ENCODE measurements at regions not wholly inside any gene's neighbourhood (a gene's known extent, or its start where the extent isn't known, plus 50 kb on each side); places are given as distances from the start of the nearest gene placed in this dataset.

DNA sequence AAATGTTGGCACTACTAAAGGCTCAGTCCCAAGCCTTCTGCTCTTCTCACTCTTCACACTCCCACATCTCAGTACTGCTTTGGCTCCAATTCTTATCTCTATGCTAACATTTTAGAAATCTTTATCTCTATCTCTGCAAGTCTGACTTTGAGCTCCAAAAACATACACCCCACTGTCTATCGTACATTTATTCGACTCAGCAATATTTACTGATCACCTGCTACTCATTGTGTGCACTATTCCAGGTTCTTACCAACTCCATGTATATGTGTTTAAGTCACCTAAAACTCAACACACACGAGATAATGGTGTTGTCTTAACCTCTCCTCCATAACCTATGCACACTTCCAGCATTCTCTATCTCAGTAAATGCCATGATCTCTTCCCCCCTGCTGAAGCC, 268.2 kb upstream of the CRIM1 start:
- H3K9me3 ChIP-seq (ENCODE audit: insufficient read depth, low read depth, low read length): no peaks in the 10 kb centered on the region
- H3K4me1 ChIP-seq (ENCODE audit: insufficient read depth, low read length): no peaks in the 10 kb centered on the region
- H3K36me3 ChIP-seq (ENCODE audit: insufficient read depth, low read depth, low read length): no peaks in the 10 kb centered on the region
- H3K4me3 ChIP-seq (ENCODE audit: low read length): no peak overlapping the region
- no peak overlapping the region for H3K9ac ChIP-seq (ENCODE audit: low read depth, low read length)
- H3K27me3 ChIP-seq (ENCODE audit: insufficient read depth, low read length): no peaks in the 10 kb centered on the region
- no peak overlapping the region for H3K27ac ChIP-seq (ENCODE audit: low read length)

GRCh38 chr2:36079793-36080192, 275.8 kb upstream of the CRIM1 start:
- no peak overlapping the region for H3K9ac ChIP-seq (ENCODE audit: low read depth, low read length)
- no peaks in the 10 kb centered on the region for H3K4me1 ChIP-seq (ENCODE audit: insufficient read depth, low read length)
- H3K4me3 ChIP-seq (ENCODE audit: low read length): no peak overlapping the region
- H3K27ac ChIP-seq (ENCODE audit: low read length): no peak overlapping the region
- H3K27me3 ChIP-seq (ENCODE audit: insufficient read depth, low read length): no peaks in the 10 kb centered on the region
- no peaks in the 10 kb centered on the region for H3K9me3 ChIP-seq (ENCODE audit: insufficient read depth, low read depth, low read length)
- no peaks in the 10 kb centered on the region for H3K36me3 ChIP-seq (ENCODE audit: insufficient read depth, low read depth, low read length)

GRCh38 chr2:36074008-36074407, 281.6 kb upstream of the CRIM1 start:
- Histone ChIP-seq H3K36me3 (ENCODE audit: insufficient read depth, low read depth, low read length) (no peaks in the 10 kb centered on the region), H3K4me1 (ENCODE audit: insufficient read depth, low read length) (no peaks in the 10 kb centered on the region), H3K27ac (ENCODE audit: low read length) (no peak overlapping the region), H3K4me3 (ENCODE audit: low read length) (no peak overlapping the region), H3K9ac (ENCODE audit: low read depth, low read length) (no peak overlapping the region), H3K9me3 (ENCODE audit: insufficient read depth, low read depth, low read length) (no peaks in the 10 kb centered on the region), H3K27me3 (ENCODE audit: insufficient read depth, low read length) (no peaks in the 10 kb centered on the region)

- Histone ChIP-seq H3K4me1 (ENCODE audit: insufficient read depth, low read length) (no peaks in the 10 kb centered on the region), H3K4me3 (ENCODE audit: low read length) (no peak overlapping the region), H3K9ac (ENCODE audit: low read depth, low read length) (no peak overlapping the region), H3K9me3 (ENCODE audit: insufficient read depth, low read depth, low read length) (no peaks in the 10 kb centered on the region), H3K27ac (ENCODE audit: low read length) (no peak overlapping the region), H3K36me3 (ENCODE audit: insufficient read depth, low read depth, low read length) (no peaks in the 10 kb centered on the region), H3K27me3 (ENCODE audit: insufficient read depth, low read length) (no peaks in the 10 kb centered on the region)
Observed at GRCh38 chr2:36071698-36072097, 283.9 kb upstream of the CRIM1 start.

GRCh38 chr2:36069074-36069473, 286.5 kb upstream of the CRIM1 start:
- no peaks in the 10 kb centered on the region for H3K36me3 ChIP-seq (ENCODE audit: insufficient read depth, low read depth, low read length)
- H3K9me3 ChIP-seq (ENCODE audit: insufficient read depth, low read depth, low read length): no peaks in the 10 kb centered on the region
- no peaks in the 10 kb centered on the region for H3K27me3 ChIP-seq (ENCODE audit: insufficient read depth, low read length)

GRCh38 chr2:36068086-36068485, 287.5 kb upstream of the CRIM1 start:
- Histone ChIP-seq H3K27ac (ENCODE audit: low read length) (no peak overlapping the region), H3K4me1 (ENCODE audit: insufficient read depth, low read length) (no peaks in the 10 kb centered on the region)

More at GRCh38 chr2:36069074-36069473, 286.5 kb upstream of the CRIM1 start:
- Histone ChIP-seq H3K9ac (ENCODE audit: low read depth, low read length) (no peak overlapping the region), H3K27ac (ENCODE audit: low read length) (no peak overlapping the region), H3K4me1 (ENCODE audit: insufficient read depth, low read length) (no peaks in the 10 kb centered on the region), H3K4me3 (ENCODE audit: low read length) (no peak overlapping the region)

DNA sequence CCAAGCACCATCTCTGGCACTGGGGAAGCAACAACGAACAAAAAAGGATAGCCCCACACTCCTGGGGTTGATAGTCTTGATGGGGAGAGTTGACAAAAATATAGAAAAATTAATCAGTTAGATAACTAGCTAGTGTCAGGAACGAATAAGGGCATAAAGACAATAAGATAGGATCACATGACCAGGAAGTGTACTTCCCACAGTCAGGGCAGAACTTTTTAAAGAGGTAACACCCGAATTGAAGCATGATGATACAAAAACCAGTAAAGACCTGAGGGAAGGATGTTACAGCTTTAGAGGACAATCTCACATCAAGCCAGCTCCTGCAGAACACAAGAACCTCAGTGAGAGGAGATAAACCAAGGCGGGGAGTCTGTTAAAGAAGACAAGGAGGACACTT, 295.4 kb upstream of the CRIM1 start:
- Histone ChIP-seq H3K27ac (ENCODE audit: low read length) (no peak overlapping the region), H3K4me3 (ENCODE audit: low read length) (no peak overlapping the region), H3K36me3 (ENCODE audit: insufficient read depth, low read depth, low read length) (no peaks in the 10 kb centered on the region), H3K9me3 (ENCODE audit: insufficient read depth, low read depth, low read length) (no peaks in the 10 kb centered on the region), H3K27me3 (ENCODE audit: insufficient read depth, low read length) (no peaks in the 10 kb centered on the region), H3K4me1 (ENCODE audit: insufficient read depth, low read length) (peaks cover 10% of the 10 kb centered on the region; the same call in 1 of the 2 replicates), H3K9ac (ENCODE audit: low read depth, low read length) (no peak overlapping the region)

More at GRCh38 chr2:36068086-36068485, 287.5 kb upstream of the CRIM1 start:
- Histone ChIP-seq H3K9ac (ENCODE audit: low read depth, low read length) (no peak overlapping the region), H3K4me3 (ENCODE audit: low read length) (no peak overlapping the region), H3K36me3 (ENCODE audit: insufficient read depth, low read depth, low read length) (no peaks in the 10 kb centered on the region), H3K27me3 (ENCODE audit: insufficient read depth, low read length) (no peaks in the 10 kb centered on the region), H3K9me3 (ENCODE audit: insufficient read depth, low read depth, low read length) (no peaks in the 10 kb centered on the region)

DNA sequence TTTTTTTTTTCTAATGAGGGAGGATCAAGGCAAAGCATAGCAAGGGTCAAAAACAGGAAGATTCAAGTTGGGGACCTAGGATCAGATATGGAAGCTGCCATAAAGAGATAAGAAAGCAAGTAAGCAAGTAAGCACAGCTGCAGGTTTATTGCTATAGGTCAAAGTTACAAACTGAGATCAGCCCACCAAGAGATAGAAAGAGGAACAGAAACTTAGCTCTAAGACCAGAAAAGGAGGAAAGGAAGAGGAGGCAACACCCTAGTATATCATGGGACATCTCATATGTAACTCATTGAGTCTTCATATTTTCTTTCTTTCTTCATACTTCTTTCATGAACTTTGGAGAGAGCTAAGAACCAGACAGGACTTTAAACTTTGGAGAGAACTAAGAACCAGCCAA, 295.9 kb upstream of the CRIM1 start:
- no peaks in the 10 kb centered on the region for H3K27me3 ChIP-seq (ENCODE audit: insufficient read depth, low read length)
- H3K9me3 ChIP-seq (ENCODE audit: insufficient read depth, low read depth, low read length): no peaks in the 10 kb centered on the region
- peaks cover 10% of the 10 kb centered on the region; the same call in 1 of the 2 replicates for H3K4me1 ChIP-seq (ENCODE audit: insufficient read depth, low read length)
- no peaks in the 10 kb centered on the region for H3K36me3 ChIP-seq (ENCODE audit: insufficient read depth, low read depth, low read length)
- no peak overlapping the region for H3K9ac ChIP-seq (ENCODE audit: low read depth, low read length)
- H3K27ac ChIP-seq (ENCODE audit: low read length): no peak overlapping the region
- no peak overlapping the region for H3K4me3 ChIP-seq (ENCODE audit: low read length)

GRCh38 chr2:36058953-36059352, 296.6 kb upstream of the CRIM1 start:
- no peaks in the 10 kb centered on the region for H3K36me3 ChIP-seq (ENCODE audit: insufficient read depth, low read depth, low read length)
- no peak overlapping the region for H3K9ac ChIP-seq (ENCODE audit: low read depth, low read length)
- no peaks in the 10 kb centered on the region for H3K27me3 ChIP-seq (ENCODE audit: insufficient read depth, low read length)
- no peaks in the 10 kb centered on the region for H3K9me3 ChIP-seq (ENCODE audit: insufficient read depth, low read depth, low read length)
- peaks cover 10% of the 10 kb centered on the region; the same call in 1 of the 2 replicates for H3K4me1 ChIP-seq (ENCODE audit: insufficient read depth, low read length)
- no peak overlapping the region for H3K27ac ChIP-seq (ENCODE audit: low read length)
- H3K4me3 ChIP-seq (ENCODE audit: low read length): no peak overlapping the region

DNA sequence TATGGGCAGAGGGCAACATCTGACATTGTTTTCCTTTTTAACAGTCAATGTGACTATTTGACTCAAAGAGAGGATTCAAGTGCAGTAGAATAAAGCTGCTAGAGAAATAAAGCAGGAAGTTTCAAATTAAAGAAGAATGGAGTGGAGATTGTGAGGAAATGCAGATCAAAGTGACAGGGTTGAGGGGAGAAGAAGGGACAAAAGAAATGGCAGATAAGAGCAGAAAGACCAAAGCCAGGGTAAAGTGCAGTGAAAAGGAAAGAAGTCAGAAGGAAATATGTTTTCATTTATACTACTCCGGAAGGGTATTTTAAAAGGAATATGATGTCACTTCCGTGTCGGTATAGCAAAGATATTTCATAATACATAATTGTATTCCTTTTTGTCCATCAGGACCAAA, 297.5 kb upstream of the CRIM1 start:
- H3K4me1 ChIP-seq (ENCODE audit: insufficient read depth, low read length): peaks cover 10% of the 10 kb centered on the region; the same call in 1 of the 2 replicates
- no peaks in the 10 kb centered on the region for H3K27me3 ChIP-seq (ENCODE audit: insufficient read depth, low read length)
- no peaks in the 10 kb centered on the region for H3K9me3 ChIP-seq (ENCODE audit: insufficient read depth, low read depth, low read length)
- H3K36me3 ChIP-seq (ENCODE audit: insufficient read depth, low read depth, low read length): no peaks in the 10 kb centered on the region
- H3K9ac ChIP-seq (ENCODE audit: low read depth, low read length): no peak overlapping the region
- no peak overlapping the region for H3K4me3 ChIP-seq (ENCODE audit: low read length)
- no peak overlapping the region for H3K27ac ChIP-seq (ENCODE audit: low read length)

GRCh38 chr2:36052819-36053218, 302.8 kb upstream of the CRIM1 start:
- Histone ChIP-seq H3K4me3 (ENCODE audit: low read length) (no peak overlapping the region), H3K9me3 (ENCODE audit: insufficient read depth, low read depth, low read length) (no peaks in the 10 kb centered on the region), H3K9ac (ENCODE audit: low read depth, low read length) (no peak overlapping the region), H3K27ac (ENCODE audit: low read length) (no peak overlapping the region), H3K36me3 (ENCODE audit: insufficient read depth, low read depth, low read length) (no peaks in the 10 kb centered on the region), H3K4me1 (ENCODE audit: insufficient read depth, low read length) (no peaks in the 10 kb centered on the region; the same call in 1 of the 2 replicates), H3K27me3 (ENCODE audit: insufficient read depth, low read length) (no peaks in the 10 kb centered on the region)

- no peaks in the 10 kb centered on the region for H3K36me3 ChIP-seq (ENCODE audit: insufficient read depth, low read depth, low read length)
- H3K4me3 ChIP-seq (ENCODE audit: low read length): no peak overlapping the region
Observed at GRCh38 chr2:36044411-36044810, 311.2 kb upstream of the CRIM1 start.

GRCh38 chr2:36035137-36035536, 320.4 kb upstream of the CRIM1 start:
- H3K36me3 ChIP-seq (ENCODE audit: insufficient read depth, low read depth, low read length): no peaks in the 10 kb centered on the region
- H3K9me3 ChIP-seq (ENCODE audit: insufficient read depth, low read depth, low read length): no peaks in the 10 kb centered on the region
- no peaks in the 10 kb centered on the region for H3K4me1 ChIP-seq (ENCODE audit: insufficient read depth, low read length)
- H3K4me3 ChIP-seq (ENCODE audit: low read length): no peak overlapping the region
- no peaks in the 10 kb centered on the region for H3K27me3 ChIP-seq (ENCODE audit: insufficient read depth, low read length)
- H3K27ac ChIP-seq (ENCODE audit: low read length): no peak overlapping the region
- no peak overlapping the region for H3K9ac ChIP-seq (ENCODE audit: low read depth, low read length)

More at GRCh38 chr2:36044411-36044810, 311.2 kb upstream of the CRIM1 start:
- Histone ChIP-seq H3K27me3 (ENCODE audit: insufficient read depth, low read length) (no peaks in the 10 kb centered on the region), H3K27ac (ENCODE audit: low read length) (no peak overlapping the region), H3K9ac (ENCODE audit: low read depth, low read length) (no peak overlapping the region), H3K9me3 (ENCODE audit: insufficient read depth, low read depth, low read length) (no peaks in the 10 kb centered on the region), H3K4me1 (ENCODE audit: insufficient read depth, low read length) (no peaks in the 10 kb centered on the region; the same call in 1 of the 2 replicates)

All from iPS-20b (cell line).